ENCODE measurements at regions not wholly inside any gene's neighbourhood (a gene's known extent, or its start where the extent isn't known, plus 50 kb on each side); places are given as distances from the start of the nearest gene placed in this dataset.

- H2AK5ac ChIP-seq (ENCODE audit: low read depth, low read length): no peak overlapping the region
- H4K8ac ChIP-seq (ENCODE audit: extremely low read depth, insufficient read depth, low read length): no peak overlapping the region
- no peak for TF ChIP-seq NRF1 (IDR thresholded peaks at IDR 0.05; ENCODE audit: low read depth, low read length)
- no peak for TF ChIP-seq POLR2A (IDR thresholded peaks at IDR 0.05; ENCODE audit: control extremely low read depth in 1 of 2, low read depth in 2 of 2, low read length in 2 of 2)
- no peak for TF ChIP-seq RFX5 (IDR thresholded peaks at IDR 0.05; ENCODE audit: borderline replicate concordance, low read depth, low read length)
- no peak for TF ChIP-seq NANOG (IDR thresholded peaks at IDR 0.05; ENCODE audit: insufficient read depth, low read depth, low read length, poor library complexity, severe bottlenecking)
- no peak for TF ChIP-seq TAF7 (optimal IDR thresholded peaks at IDR 0.05; ENCODE audit: borderline replicate concordance, low read depth, low read length)
- TF ChIP-seq TBP (IDR thresholded peaks at IDR 0.05; ENCODE audit: low read depth, low read length): no peak
- TF ChIP-seq TCF12 (IDR thresholded peaks at IDR 0.05; ENCODE audit: low read depth, low read length): no peak
- no peak for TF ChIP-seq E2F6 (IDR thresholded peaks at IDR 0.05)
- TF ChIP-seq HDAC6 (IDR thresholded peaks at IDR 0.05; ENCODE audit: low read depth, low read length): no peak
- TF ChIP-seq CHD2 (IDR thresholded peaks at IDR 0.05; ENCODE audit: low read length): no peak
- TF ChIP-seq CTCF (IDR thresholded peaks at IDR 0.05; ENCODE audit: control extremely low read depth in 1 of 3, insufficient read depth in 1 of 3, low read depth in 1 of 3, low read length in 3 of 3): no peak
- no peak for TF ChIP-seq KDM4A (IDR thresholded peaks at IDR 0.05; ENCODE audit: low read depth, low read length, severe bottlenecking)
- TF ChIP-seq TEAD4 (IDR thresholded peaks at IDR 0.05; ENCODE audit: low read depth, low read length): no peak
- no peak overlapping the region for H2BK120ac ChIP-seq (replicated peaks; ENCODE audit: low read depth, low read length)
- H3K23me2 ChIP-seq (ENCODE audit: low read depth, low read length): no peaks in the 10 kb centered on the region
- H3K4me3 ChIP-seq (ENCODE audit: extremely low read depth in 1 of 4, insufficient read depth in 2 of 4, low read depth in 3 of 4, low read length in 4 of 4): no peak overlapping the region
- H3K79me1 ChIP-seq (ENCODE audit: low read depth, low read length): no peaks in the 10 kb centered on the region
- no peak overlapping the region for H2BK12ac ChIP-seq (ENCODE audit: low read depth, low read length)
- H4K20me1 ChIP-seq (replicated peaks in 1 of 2; ENCODE audit: control insufficient read depth in 1 of 2, insufficient read depth in 2 of 2, low read length in 2 of 2): no peaks in the 10 kb centered on the region
- POLR2A ChIA-PET (ENCODE audit: partially characterized antibody): no interaction called here
- H3K4ac ChIP-seq (replicated peaks; ENCODE audit: insufficient read length, low read depth, low read length): no peak overlapping the region
- DNase-seq (ENCODE audit: low read depth in 1 of 2, low spot score in 2 of 2) (no peak), FAIRE-seq (no peak)
- no peak overlapping the region for H3K4me2 ChIP-seq (ENCODE audit: insufficient read depth in 1 of 2, low read depth in 2 of 2, low read length in 2 of 2)
- no peak overlapping the region for H3K23ac ChIP-seq (ENCODE audit: insufficient read length)
- no peak overlapping the region for H3K27ac ChIP-seq (ENCODE audit: low read depth, low read length)
- no peaks in the 10 kb centered on the region for H3K9me3 ChIP-seq (ENCODE audit: insufficient read depth in 2 of 2, low read depth in 1 of 2, low read length in 1 of 2)
- H2BK20ac ChIP-seq (ENCODE audit: low read length): no peak overlapping the region
- no peaks in the 10 kb centered on the region for H3K79me2 ChIP-seq (ENCODE audit: control insufficient read depth in 1 of 2, insufficient read depth in 2 of 2, low read length in 2 of 2)
- H2BK5ac ChIP-seq (ENCODE audit: low read depth, low read length): no peak overlapping the region
- 94% methylated on average over 3 of the region's 3 CpGs; no CpG with 5 or more reads in 1 of the 2 experiments for WGBS, 2 experiments (ENCODE audit: extremely low coverage in 1 of 2, insufficient coverage in 1 of 2, insufficient read length in 1 of 2, insufficient replicate concordance in 2 of 2, low coverage in 1 of 2, low lambda C conversion rate in 2 of 2, missing lambda C conversion rate in 1 of 2)
- H3K18ac ChIP-seq (ENCODE audit: extremely low read depth, low read length): no peak overlapping the region
- no peak overlapping the region for H2AFZ ChIP-seq (ENCODE audit: low read length)
- H4K5ac ChIP-seq (ENCODE audit: insufficient read length, low read depth, low read length): no peak overlapping the region
- H2BK15ac ChIP-seq (ENCODE audit: low read length): no peak overlapping the region
- H3K9ac ChIP-seq (replicated peaks in 1 of 4; ENCODE audit: extremely low read depth in 1 of 4, low read depth in 3 of 4, low read length in 3 of 4): no peak overlapping the region
- H3K4me1 ChIP-seq (replicated peaks in 1 of 4; ENCODE audit: control insufficient read depth in 3 of 4, insufficient read depth in 4 of 4, low read length in 3 of 4): no peaks in the 10 kb centered on the region
- no peaks in the 10 kb centered on the region for H3K36me3 ChIP-seq (ENCODE audit: control insufficient read depth in 2 of 4, insufficient read depth in 4 of 4, low read length in 3 of 4)
- no peak overlapping the region for H4K91ac ChIP-seq (replicated peaks; ENCODE audit: insufficient read length, low read length)
- H3K56ac ChIP-seq (replicated peaks; ENCODE audit: insufficient read length, low read depth, low read length): no peak overlapping the region
- H3K14ac ChIP-seq (ENCODE audit: insufficient read length): no peak overlapping the region
- CTCF ChIA-PET (ENCODE audit: partially characterized antibody): no interaction called here
- H3K27me3 ChIP-seq (replicated peaks in 1 of 4; ENCODE audit: control insufficient read depth in 3 of 4, extremely low read depth in 1 of 4, insufficient read depth in 3 of 4, low read length in 3 of 4): no peaks in the 10 kb centered on the region
These were observed 410.8 kb downstream of the MDFIC start for GRCh38 chr7:115332691-115333090.
